ENCODE measurements at regions not wholly inside any gene's neighbourhood (a gene's known extent, or its start where the extent isn't known, plus 50 kb on each side); places are given as distances from the start of the nearest gene placed in this dataset.
"Not testable (repeated sequence)": the region's sequence is repeated elsewhere in the genome, so short reads cannot be mapped to it uniquely, and the experiment has no call there.

DNA sequence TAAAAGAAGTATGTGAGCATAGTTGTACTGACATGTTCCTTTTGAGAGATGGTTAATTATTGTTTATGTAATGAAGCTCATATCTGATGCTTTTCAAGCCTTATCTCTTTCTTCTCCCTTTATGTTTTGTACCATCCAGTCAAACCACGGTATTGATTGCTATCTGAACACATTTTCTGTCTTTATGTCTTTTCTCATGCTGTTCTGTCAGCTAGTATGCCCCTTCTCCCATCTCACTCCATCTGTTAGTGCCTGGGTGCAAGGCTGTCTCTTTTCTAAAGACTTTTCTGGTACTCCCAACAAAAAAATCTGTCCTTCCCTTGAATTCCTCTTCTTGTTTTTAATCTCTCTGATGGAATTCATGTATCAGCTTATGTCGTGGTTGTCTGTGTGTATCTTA is 883.8 kb upstream of the IGFBP7 start:
- DNase-seq, result no peak

DNA sequence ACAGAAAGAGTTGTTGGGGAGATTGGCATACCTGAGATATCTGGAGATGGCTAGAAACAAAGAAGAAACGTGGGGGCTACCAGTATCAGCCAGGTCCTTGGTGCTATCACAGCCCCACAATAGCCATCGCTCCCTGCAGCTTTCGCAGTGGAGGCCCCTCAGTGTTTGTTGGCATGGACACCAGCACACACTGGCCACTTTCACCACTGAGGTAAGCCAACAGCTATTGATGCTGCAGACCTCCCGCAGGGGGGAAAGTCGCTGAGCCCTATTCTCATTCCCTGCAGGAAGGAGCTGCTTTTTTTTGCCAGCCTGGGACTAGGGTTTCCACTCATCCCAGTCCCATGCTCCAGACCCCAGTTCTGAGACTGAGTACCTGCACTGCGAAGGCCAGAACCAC is 879.2 kb upstream of the IGFBP7 start:
- DNase-seq, result no peak

DNA sequence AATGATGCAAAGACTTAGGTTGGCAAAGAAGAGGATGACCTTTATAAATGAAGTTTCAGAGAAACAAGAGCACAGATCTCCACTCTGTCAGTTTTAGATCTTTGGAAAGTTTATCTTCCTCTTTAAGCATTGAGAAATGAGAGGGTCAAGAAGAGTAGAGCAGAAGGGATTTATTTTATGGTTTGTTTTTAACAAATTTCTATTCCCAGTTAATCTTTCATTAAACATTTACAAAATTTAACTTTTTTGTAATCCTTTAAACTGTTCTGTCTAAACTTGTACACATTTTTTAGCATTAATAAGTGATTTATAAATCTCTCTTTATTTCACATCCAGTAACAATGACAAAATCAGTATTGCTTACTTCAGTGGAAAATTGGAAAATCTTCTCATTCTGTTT is 875.0 kb upstream of the IGFBP7 start:
- DNase-seq, result no peak

DNA sequence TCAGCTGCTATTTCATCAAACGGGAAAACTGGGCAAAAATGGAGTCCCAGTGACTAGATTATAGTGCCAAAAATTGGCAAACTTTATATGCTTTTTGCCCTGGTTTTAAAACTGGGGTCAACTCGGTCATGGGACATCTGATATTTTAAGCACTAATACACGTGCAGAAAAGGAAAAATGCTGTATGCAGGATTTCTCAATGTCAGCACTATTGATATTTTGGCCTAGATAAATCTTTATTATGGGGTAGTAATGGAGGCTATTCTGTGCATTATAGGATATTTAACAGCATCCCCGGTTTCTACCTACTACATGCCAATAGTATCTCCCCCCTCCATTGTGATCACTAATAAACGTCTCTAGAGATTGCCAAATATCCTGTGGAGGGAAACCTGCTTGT is 870.9 kb upstream of the IGFBP7 start:
- DNase-seq, result no peak

DNA sequence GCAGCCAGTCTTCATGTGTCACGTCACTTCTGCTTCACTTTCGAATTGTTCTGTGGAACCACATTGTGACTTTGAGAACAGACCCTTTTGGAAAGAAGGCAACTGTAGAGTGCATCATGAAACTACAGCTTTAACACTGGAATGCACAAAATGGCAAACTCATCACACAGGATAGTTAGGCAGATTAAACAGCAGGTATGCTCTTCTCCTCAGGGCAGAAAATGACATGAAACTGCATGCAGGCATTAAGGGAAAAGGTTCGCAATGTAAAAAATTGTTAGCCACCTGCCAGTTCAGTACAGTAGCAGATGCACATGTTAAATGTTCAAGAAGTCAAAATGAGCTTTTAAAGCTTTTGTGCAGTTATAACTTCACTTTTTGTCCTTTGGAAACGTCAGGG is 864.6 kb upstream of the IGFBP7 start:
- DNase-seq, result no peak

DNA sequence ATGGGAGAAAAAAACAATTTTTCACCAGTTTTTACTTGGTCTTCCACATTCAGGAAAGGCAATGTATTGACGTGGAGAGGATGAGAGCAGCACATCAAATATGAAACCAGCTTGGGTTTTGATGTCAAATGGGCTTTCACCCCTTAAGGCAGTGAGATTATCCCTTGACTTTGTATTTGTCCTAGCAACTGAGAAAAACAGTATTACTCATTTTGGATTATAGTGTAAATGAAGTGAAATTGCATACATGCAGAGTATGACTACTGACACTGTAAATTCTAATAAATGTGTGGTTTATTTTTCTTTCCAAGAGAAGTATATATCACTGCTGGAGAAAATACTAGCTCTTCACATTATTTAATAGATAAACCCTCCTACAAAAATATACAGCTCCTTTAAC is 863.6 kb upstream of the IGFBP7 start:
- no peak for DNase-seq

DNA sequence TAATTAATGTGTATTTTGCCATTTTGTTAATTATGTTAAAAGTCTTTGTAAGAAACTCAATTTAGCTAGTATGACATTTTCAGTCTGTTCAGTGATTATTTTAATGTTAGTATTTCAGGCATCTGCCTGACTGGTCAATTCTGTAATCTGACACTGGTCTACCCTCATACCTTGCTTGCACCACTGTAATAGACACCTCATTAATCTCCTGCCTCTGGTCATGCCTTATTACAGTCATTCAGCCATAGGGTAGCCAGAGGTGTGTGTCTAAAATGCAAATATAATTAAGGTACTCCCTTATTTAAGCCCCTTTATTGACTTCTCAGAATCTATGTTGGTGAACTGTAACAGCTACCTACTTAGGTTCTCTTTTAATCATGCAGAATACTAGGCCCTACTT is 861.1 kb upstream of the IGFBP7 start:
- DNase-seq, result no peak

DNA sequence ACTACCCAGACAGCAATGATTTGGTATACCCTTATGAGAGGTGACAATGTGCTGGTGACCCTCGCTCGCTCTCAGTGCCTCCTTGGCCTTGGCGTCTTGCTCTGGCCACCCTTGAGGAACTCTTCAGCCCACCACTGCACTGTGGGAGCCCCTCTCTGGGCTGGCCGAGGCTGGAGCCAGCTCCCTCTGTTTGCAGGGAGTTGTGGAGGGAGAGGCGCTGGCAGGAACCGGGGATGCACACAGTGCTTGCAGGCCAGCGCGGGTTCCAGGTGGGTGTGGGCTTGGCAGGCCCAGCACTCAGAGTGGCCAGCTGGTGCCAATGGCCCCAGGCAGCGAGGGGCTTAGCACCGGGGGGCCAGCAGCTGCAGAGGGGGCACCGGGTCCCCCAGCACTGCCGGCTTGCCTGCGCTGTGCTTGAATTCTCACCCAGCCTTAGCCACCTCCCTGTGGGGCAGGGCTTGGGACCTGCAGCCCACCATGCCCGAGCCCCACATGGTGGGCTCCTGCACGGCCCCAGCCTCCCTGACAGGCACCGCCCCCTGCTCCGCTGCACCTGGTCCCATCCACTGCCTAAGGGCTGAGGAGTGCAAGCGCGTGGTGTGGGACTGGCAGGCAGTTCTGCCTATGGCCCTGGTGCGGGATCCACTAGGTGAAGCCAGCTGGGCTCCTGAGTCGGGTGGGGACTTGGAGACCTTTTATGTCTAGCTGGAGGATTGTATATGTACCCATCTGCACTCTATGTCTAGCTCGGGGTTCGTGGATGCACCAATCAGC is 857.0 kb upstream of the IGFBP7 start:
- no peak for DNase-seq

DNA sequence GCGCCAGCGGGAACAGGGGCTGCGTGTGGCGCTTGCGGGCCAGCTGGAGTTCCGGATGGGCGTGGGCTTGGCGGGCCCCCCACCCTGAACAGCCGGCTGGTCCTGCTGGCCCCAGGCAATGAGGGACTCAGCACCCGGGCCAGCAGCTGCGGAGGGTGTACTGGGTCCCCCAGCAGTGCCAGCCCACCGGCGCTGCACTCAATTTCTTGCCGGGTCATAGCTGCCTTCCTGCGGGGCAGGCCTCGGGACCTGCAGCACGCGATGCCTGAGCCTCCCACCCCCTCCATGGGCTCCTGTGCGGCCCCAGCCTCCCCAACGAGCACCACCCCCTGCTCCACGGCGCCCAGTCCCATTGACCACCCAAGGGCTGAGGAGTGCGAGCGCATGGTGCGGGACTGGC is 855.2 kb upstream of the IGFBP7 start:
- not testable (repeated sequence) for DNase-seq

DNA sequence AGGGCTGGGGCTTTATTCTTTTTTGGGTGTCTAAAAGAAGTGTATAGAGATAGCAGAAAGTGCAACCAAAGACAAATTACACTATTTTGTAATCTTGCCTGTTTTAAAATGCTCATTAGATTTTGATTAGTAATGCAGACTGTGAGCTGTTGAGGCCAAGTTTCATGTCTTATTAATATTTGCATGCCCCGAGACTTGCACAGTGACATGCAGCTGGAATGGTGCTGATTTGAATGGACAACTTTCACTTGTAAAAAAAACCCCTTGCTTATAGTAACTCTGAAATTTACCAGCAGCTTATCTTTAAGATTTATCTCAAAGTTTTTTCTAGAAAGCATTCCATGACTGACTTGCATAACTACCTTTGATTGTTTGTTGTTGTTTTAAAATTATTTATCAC is 835.1 kb upstream of the IGFBP7 start:
- no peak for DNase-seq

DNA sequence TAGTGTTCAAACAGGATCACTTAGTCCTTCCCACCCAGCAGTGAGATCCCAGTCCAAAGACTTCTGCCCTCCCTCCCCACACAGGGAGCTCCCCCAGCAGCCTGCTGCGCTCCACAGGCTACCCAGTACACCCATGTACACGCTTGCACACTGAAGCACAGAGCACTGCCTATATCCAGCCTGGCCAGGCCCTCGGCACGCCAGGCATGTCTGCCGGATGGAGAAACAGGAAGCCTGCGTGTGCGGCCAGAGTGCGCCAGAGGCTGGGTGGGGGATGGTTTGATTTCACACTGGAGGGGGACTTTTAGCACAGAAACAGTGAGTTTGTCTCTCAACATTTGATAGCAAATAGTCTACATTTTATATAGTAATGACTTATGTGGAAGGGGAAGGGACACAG is 833.5 kb upstream of the IGFBP7 start:
- no peak for DNase-seq

DNA sequence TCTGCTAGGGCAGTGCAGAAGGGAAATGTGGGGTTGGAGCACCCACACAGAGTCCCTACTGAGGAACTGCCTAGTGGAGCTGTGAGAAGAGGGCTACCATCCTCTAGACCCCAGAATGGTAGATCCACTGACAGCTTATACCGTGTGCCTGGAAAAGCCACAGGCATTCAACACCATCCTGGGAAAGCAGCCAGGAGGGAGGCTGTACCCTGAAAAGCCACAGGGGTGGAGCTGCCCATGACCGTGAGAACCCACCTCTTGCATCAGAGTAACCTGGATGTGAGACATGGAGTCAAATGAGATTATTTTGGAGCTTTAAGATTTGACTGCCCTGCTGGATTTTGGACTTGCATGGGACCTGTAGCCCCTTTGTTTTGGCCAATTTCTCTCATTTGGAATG is 827.1 kb upstream of the IGFBP7 start:
- not testable (repeated sequence) for DNase-seq

DNA sequence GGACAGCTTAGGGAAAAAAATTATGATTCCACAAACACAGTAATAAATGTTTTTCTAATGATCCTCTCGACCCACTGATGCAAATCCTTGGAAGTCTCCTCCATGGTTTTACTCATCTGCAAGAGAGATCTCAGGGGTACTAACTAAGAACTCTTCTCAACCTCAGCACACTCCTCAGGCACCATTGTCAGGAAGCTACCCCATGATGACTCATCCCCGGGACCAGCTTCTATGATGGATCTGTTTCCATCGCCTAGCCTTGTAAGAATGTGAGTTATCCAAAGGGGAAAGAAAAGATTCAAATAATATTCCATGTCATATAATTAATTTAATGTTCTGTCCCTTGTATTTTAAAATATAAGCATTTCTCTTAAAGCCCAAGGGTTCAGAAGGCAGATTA is 816.1 kb upstream of the IGFBP7 start:
- DNase-seq, result no peak

DNA sequence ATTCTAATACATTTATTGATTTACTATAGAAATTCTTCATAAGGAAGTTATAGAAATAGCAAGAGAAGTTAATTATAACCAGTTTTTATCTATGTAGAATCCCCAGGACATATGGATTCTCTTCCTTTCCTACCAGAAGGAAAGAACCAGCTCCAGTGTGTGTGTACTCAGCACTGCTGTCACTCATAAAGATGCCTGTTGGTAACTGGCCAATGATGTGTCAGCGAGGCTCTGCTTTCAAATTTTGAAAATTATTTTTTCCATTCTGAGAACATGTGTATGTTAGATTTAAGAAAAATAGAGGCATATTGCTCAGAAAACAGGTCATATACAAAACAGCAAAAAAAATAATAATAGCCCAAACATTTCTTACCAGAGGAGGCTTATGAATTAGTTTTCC is 814.8 kb upstream of the IGFBP7 start:
- DNase-seq, result no peak

DNA sequence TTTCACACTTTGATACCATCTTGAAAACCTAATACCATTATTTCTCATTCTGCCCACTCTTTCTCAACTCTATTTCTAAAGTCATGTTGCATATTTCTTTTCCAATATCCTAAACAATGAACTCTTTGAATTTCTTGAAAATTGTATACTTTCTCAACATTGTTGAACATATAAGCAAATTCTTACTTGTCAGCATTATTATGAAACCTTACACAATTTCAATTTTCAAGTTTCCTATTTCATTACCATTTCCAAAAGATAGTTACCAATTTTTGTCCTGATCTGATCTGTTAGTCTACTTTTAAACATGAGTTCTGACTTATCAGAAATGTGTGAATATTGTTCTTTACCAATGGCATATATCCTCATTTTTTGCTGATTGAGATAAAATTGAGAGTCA is 806.3 kb upstream of the IGFBP7 start:
- no peak for DNase-seq

DNA sequence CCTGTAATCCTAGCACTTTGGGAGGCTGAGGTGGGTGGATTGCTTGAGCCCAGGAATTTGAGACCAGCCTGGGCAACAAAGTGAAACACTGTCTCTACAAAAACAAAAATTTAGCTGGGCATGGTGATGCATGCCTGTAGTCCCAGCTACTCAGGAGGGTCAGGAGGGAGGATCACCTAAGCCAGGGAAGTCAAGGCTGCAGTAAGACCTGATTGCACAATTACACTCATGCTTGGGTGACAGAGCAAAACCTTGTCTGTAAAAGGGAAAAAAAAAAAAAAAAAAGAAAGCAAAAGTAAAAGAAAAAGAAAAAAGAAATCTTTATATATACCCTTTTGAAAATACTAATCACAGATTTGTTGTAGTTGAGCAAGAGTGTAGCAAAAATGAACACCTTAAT is 801.0 kb upstream of the IGFBP7 start:
- no peak for DNase-seq

DNA sequence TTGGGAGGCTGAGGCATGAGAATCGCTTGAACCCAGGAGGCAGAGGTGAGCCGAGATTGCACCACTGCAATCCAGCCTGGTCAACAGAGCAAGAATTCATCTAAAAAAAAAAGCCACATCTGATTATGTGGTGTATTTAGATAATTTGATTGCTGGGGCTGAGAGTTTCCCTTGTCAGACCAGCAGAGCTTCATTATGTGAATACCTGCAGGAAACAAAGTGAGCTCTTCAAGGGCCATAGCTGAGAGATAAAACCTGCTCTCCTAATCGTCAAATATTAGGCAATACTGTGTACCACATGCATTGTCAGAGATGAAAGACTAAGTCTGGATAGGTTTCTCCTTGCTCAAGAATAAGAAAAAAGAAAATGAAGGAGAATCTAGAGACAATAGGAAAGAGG is 800.0 kb upstream of the IGFBP7 start:
- no peak for DNase-seq

DNA sequence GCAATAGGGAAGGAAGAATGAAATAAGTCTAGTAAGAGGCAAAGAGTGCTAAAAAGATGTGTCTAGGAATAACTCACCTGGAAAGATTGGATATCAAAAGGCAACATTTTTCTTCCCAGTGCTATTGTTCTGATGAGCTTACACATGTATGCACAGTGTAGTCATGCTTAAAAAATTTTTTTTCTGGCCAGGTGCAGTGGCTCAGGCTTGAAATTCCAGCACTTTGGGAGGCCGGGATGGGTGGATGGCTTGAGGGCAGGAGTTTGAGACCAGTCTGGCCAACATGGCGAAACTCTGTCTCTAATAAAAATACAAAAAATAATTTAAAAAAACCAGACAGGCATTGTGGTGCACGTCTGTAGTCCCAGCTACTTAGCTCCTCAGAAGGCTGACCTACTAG is 795.8 kb upstream of the IGFBP7 start:
- DNase-seq, result no peak

DNA sequence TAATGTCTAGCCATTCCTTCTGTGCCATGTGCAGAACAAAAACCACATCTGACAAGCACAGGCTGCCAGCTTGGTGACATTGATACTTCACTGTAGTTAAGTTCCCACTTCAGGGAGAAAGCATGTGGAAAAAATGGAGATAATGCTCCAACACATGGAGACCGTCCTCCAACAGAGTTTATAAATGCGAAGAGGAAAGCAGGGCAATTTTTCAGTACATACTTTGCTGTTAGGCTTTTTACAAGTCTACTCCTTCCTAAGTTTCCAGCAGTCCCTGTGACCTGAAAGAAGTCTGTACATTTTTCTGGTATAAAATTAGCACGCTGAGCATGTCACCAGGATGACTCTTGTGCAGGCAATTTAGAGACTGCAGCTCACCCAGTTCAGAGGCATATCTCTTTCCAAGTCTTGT is 766.9 kb upstream of the IGFBP7 start:
- DNase-seq, result no peak

DNA sequence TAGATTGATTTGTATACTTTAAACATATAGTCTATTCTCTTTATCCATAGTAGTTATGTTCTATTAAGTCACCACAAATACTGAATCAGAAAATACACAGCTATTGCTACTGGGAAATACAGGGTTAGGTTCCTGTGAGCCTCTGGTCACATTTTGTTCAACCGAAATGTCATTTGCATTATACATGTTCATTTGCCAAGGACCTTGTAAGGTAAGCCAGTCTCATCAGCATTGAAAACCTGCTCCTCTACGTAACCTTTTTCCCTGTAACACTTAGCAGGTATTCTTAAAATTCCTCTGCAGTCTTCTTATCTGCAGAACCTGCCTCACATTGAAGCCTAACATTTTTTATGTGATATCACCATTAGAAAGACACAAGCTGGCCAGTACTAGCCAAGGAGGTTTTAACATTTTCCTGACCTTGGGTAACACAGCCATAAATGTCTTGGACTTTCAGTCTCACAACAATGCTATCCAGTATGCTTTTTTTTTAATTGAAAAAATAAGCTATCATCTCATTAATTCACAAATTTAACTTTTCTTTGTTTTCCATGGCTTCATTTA is 765.7 kb upstream of the IGFBP7 start:
- no peak for DNase-seq

DNA sequence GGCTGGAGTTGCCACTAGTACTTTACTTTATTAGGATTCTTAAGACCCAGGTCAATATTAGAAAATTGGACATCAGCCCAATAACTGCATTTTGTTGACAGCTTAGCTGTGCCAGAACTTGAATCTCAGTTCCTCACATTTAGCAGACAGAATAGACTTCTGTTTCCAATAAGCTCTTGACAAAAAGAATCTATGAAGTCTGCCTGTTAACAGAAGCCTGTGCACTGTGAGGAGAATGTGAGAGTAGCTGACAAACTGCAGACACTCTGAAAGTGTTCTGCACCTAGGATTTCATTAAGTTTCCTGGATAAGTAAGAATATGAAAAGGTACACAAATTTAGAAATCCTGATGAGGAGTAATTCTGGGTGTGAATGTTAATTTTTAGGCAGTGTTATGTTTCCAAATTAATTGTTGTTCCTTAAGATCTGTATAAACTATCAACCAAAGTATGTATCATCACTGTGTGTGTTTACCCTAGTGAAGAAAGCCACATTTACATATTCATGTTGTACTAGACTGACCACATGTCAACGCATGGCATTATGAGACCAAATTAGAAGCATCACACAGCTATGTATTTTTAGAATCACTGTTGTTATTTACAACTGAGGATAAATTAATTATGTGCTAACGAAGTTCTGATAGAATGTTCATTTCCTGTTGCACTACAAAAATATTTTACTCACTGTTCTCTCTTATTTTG is 756.4 kb upstream of the IGFBP7 start:
- DNase-seq, result no peak

DNA sequence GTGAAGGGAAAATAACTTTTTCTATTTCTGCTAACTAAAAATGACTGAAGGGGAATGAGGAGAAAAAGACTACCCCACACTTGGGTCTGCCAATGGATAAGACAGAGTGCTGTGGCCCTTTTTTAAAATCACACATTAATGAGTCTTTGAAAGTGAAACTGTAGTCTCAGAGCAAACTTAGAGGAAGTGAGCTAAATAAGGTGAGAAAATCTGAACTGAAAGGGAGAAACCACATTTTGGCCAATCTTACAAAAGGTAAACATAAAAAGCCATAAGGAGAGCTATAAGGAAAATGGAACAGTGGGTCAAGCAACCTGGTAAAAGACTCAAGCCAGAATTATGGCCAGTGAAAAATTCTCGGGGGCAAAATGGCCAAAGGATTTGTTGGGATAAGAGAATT is 755.1 kb upstream of the IGFBP7 start:
- DNase-seq, result no peak

DNA sequence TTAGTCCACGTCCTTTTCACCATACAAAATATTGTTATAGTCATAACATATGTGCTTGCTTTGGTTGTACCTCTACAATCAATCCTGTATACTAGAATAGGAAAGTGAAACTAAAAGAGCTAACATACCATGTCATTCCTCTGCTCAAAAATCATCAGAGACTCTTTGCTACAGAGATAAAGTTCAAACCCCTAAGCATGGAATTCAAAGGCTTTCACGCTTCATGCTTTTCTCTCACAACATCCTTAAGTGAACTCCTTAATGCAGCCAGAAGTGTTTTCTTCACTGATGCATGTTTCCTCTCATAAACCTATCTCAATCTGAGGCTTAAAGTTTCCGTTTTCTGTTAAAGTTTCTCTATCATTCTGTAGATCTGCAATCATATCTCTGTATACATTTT is 744.6 kb upstream of the IGFBP7 start:
- DNase-seq, result no peak

DNA sequence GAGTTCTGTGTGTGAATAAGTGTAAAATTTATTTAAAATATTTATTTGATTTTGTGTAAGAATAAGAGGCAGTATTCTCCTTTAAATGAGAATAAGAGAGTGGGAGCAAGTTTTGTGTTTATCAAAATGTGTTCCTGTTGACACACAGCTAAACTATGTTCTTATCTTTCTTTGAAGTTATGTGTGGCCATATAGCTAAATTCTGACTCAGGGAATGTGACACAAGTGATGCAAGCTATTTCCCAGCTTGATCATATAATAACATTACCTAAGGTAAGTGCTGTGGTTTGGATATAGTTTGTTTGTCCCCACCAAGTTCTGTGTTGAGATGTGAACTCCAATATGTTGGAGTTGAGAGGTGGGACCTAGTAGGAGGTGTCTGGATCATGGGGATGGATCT is 740.0 kb upstream of the IGFBP7 start:
- no peak for DNase-seq

DNA sequence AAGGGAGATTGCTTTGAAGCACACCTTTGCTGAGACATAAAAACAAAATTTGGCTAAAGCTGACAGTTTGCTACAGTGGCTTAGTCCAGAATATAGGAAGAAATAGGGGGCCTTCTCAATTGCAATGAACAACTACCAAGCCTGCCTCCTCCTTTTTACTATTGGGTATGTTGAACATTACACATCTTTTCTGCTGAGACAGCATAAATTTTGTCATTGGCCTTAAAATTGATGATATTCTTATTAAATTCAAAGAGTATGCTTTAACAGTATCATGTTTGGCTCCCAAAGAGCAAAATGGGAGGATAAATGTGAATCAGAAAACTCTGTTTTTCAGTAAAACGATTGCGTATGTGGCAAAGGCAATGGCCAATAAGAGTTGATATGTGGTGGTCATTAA is 721.9 kb upstream of the IGFBP7 start:
- no peak for DNase-seq

Data from activated CD4-positive, alpha-beta T cell treated with anti-CD3 and anti-CD28 coated beads, Interleukin-2, amount 50 U/mL, for 1 hour (primary cell).